NCI-H1048 (cell line): ENCODE measurements at regions not wholly inside any gene's neighbourhood (a gene's known extent, or its start where the extent isn't known, plus 50 kb on each side); places are given as distances from the start of the nearest gene placed in this dataset.
"Not testable (repeated sequence)": the region's sequence is repeated elsewhere in the genome, so short reads cannot be mapped to it uniquely, and the experiment has no call there.

Experiments used
- DNase-seq: peaks from one replicate; lab custom pipeline; 2025; lab: John Stamatoyannopoulos, UW

- DNase-seq: peak; percentile 89
Measured at GRCh38 chr15:87752250-87752951, 504.1 kb downstream of the NTRK3 start.

- DNase-seq: no peak
Measured at GRCh38 chr15:87748483-87748882, 508.1 kb downstream of the NTRK3 start.

GRCh38 chr15:87747087-87747486, 509.5 kb downstream of the NTRK3 start:
- DNase-seq: no peak

DNA sequence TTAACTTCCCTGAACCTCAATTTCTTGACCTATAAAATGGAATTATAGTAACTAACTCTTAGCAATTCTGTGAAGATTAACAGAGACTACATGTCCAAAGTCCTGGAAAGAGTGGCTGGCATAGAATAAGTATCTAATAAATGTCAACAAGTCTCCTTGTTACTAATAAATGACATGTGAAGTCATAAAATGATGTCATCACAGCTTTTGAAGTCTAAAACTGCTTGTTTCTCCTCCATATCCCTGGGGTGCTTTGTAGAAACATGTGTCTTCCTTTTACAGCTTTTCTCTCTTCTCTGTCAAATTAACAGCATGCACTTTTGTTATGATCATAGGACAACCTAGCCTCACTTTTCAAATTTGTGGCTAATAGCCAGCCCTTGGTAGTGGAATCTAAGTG, 510.2 kb downstream of the NTRK3 start:
- no peak for DNase-seq

DNA sequence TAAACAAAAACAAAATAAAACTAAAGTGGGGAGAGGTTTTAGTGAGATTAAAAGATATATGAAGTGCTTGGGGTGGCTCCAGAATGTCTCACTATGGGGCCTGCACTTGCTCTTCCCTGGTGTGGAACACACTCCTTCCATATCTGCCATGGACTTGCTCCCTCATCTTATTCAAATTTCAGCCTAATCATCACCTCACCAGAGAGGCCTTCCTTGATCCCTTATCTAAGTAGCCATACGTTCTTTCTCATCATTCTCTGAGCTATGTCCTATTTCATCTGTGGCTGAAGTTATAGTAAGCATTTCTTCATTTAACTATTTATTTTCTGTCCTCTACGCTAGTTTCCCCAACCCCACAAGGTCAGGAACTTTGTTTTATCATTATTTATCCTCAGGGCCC, 511.7 kb downstream of the NTRK3 start:
- no peak for DNase-seq

DNA sequence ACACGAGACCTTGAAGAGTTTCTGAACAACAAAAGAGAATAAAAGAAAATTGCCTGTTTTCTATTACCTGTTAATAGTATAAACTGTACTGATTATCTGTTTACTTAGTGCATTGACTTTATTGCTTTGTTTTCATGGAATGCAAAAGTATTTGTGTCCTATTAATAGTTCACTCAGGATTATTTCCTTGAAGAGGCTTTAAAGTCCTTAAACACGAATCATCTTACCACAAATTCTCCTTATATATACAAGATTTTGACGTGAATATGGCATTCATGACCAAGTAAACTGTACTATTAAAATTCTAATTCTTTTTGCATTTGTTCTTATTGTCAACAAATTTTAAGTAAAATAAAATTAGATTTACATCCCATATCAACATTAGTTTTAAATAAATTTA, 513.0 kb downstream of the NTRK3 start:
- DNase-seq: no peak

DNA sequence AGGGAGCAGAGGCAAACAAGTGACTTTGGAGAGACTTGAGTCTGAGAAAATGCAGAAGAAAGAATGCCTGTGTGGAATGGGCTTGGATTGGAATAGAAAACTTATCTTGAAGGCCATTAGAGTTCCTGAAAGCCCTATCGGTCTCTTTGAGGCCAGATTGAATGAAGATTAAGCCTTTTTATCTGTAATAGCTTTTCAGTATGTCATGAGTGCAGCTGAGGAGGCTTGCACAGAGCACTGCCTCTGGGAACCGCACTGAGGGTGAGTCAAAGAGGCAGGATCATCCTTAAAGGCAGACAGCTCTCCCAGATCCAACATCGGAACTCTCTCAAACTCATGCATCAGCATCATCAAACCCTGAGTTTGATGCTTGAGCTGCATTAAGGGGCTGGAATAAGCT, 515.2 kb downstream of the NTRK3 start:
- no peak for DNase-seq

DNA sequence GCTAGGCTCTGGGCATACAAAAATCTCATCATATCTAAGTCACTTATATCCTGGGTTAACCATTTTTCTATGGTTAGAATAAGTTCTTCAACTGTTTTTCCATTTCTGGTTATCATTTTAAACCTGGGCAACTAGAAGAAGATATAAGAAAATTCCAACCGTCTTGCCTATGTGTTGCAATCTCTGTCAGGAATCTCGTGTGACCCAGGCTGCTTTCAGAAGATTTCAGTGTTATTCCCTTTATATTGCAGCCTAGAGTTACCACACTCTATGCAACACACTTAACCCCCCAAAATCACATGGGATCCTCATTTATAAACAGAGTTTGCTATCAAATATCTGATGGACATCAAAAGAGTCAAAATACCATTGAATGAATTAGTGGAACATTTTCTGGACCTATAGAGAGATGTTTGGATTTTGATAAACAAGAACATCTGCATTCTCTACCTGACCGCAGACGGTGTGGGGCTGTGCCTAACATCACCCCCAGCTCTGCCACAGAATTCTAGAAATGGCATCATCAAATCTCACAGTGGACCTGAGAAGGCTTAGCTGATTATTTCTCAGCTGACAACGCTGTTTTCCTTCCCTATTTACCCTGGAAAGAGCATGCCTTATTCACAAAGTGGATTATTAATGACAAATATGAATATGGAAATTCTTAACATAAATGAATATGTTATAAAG, 515.7 kb downstream of the NTRK3 start:
- DNase-seq: no peak

- no peak for DNase-seq
Measured at GRCh38 chr15:87739866-87740265, 516.7 kb downstream of the NTRK3 start.

- DNase-seq: no peak
Measured at GRCh38 chr15:87739081-87739480, 517.5 kb downstream of the NTRK3 start.

- DNase-seq: not testable (repeated sequence)
Measured at GRCh38 chr15:87737460-87737859, 519.1 kb downstream of the NTRK3 start.

DNA sequence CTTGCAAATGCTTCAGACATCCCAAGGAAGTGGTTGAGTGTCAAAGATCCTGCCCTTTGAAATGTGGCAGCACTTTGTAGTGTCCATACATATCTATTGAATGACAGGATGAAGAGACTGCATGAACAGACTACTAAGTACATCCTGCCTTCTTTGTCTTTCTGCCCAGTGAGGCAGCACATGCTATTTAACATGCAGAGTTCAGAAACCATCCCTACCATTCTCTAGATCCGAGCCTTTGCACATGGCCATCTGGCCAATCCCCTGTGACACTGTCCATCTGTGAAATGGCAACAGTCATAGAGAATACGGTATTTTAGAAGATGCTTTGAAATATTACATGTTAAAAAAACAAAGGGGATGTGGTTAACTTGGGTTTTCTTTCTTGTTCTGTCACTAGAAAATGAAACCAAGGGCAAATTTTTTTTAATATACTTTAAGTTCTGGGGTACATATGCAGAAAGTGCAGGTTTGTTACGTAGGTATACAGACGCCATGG, 519.6 kb downstream of the NTRK3 start:
- no peak for DNase-seq

DNA sequence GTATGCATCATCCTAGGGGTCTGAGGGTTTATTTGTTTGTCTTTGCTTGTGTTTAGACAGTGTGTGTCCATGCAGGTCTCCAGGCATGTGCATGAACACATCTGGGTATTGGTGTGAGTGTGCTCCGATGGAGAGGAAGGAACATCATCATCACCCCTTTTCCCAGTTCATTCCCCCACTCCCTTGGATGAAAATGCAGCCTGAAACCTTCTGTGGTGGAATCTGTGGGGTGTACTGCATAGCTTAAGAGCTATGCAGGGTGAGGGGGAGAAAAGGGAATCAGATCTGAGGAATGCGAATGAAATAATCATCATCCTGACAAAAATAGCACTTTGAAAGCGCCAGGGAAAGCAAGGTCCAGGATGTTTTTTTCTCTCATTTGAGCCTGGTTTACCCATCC, 520.1 kb downstream of the NTRK3 start:
- no peak for DNase-seq

- no peak for DNase-seq
Measured at GRCh38 chr15:87735522-87735921, 521.0 kb downstream of the NTRK3 start.

- no peak for DNase-seq
Measured at GRCh38 chr15:87734571-87735373, 521.8 kb downstream of the NTRK3 start.

DNA sequence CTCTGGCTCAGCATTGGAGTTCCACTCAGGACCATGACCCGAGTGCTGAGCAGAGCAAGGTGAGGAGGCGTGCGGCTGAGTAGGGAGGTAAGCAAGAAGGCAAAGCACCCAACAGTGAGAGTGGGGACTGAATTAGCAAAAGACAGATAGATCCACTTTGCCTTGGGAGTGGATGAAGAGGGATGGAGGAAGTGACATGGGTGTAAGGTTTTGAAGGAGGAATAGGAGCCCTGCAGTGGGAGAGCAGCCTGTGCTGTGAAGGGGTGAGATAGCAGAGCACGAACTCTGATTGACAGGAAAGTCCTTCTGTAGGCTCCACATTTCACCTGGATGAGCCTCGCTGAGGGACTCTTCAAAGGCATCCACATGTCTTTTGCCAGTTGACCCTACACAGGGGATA, 522.6 kb downstream of the NTRK3 start:
- no peak for DNase-seq

DNA sequence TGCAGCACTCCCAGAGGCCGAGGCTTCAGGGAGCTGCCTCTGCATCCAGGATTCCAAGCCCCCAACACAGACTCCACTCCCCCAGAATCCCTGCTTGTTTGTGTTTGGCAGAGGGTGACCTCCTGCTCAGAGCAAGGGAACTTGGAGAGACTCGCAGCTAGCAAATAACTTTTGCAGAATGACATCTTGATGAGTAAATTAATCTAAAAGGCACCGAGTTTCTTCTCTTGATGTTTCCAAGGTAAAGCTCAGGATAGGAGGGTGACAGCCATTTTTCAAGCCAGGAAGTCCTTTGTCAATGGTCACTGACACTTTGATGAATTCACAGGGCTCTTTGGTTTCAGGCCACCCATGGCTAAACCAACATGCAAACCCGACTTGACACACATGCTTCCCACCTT, 523.0 kb downstream of the NTRK3 start:
- no peak for DNase-seq

DNA sequence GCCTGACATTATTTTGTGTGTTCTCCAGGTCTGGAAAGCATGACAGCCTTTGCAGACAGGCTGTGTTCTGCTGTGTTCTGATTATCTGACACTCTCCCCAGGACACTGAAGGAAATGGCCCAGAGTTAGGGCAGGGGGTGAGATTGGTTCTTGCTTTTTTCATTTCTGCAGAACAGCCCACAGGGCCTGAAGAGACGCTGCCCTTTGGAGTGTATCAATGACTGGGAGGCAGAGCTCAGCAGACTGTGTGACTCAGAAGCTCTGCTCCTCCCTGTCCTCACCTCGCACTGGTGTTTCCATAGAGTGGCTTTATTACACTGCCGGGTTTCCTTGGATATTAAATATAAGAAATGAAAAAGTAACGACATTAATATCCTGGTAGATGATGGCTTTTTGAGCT, 523.6 kb downstream of the NTRK3 start:
- DNase-seq: no peak

DNA sequence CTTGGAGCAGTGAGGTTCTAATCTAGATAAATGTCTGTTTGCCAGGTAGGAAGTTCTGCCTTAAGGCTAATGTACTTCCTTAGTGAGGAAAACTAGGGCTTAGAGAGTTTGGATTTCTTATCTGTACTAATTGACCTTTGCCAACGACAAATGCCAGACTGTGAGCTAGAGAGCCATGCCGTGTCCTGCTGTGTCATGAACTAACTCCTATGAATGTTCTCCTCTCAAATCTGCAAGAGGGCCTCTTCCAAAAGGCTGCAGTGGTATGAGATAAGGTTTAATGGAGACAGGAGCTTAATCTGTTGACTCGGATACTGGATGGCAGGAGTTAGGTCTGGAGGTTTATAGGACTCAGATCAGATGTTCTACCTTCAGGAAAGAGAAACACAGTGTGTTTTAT, 524.9 kb downstream of the NTRK3 start:
- DNase-seq: no peak

DNA sequence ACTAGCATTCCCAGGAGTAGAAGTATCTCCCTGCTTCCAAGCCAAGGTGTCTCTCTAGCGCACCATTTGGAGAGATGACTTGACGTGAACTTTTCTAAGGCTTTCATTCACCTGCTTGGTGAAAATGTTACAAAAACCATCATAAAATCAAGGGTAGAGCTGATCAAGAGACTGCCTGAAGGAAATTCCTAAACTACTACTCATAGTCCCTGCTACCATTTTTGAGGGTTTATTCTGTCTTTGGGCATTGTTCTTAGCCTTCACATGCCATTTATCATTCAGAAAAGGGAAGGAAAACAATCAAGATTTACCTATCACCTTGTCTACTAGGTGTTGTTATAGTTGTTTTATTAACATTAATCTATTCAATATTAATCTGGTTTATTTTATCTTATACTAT, 525.8 kb downstream of the NTRK3 start:
- DNase-seq: no peak

GRCh38 chr15:87728998-87729397, 527.5 kb downstream of the NTRK3 start:
- no peak for DNase-seq

GRCh38 chr15:87727073-87727472, 529.5 kb downstream of the NTRK3 start:
- no peak for DNase-seq

GRCh38 chr15:87724330-87724729, 532.2 kb downstream of the NTRK3 start:
- DNase-seq: no peak
